ENCODE measurements at regions not wholly inside any gene's neighbourhood (a gene's known extent, or its start where the extent isn't known, plus 50 kb on each side); places are given as distances from the start of the nearest gene placed in this dataset.

DNA sequence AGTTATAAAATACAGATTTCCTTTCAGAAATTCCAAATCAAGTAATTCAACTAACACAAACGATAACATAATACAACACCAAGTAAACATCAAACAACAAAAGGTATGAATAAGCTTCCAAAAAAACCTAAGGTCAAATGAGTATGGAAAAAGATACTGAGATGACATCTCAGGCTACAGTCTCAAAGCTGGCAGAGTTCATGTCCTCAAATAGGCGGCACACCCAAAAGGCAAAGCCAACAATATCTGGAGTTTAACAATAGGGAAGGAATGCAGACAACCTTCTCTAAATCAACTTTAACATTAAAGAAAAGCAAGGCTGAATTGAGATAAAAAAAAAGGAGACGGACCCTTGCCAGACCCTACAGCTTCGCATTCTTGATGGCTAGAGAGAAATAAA lies 346.6 kb downstream of the RSL24D1 start:
- TF ChIP-seq TARDBP (IDR thresholded peaks at IDR 0.05), result no peak
- no peak for TF ChIP-seq BHLHE40 (IDR thresholded peaks at IDR 0.05; ENCODE audit: borderline replicate concordance)
- TF ChIP-seq SUZ12 (IDR thresholded peaks at IDR 0.05), result no peak

Measured in HEK293T (cell line).